Uterus (tissue), 3 donors: ENCODE measurements at regions not wholly inside any gene's neighbourhood (a gene's known extent, or its start where the extent isn't known, plus 50 kb on each side); places are given as distances from the start of the nearest gene placed in this dataset.

Source experiments
- DNase-seq, 2 donors: peaks; one replicate each; pipeline ENCODE4 v3.0.0-alpha.2; 2019 to 2020
- H3K27ac ChIP-seq, 2 donors: fragments of 200-600 bp; sonication (generic); 1 replicate in 1 of 2; 2 replicates in 1 of 2; pipeline ENCODE4 v1.5.1; 2016 to 2018
- H3K27me3 ChIP-seq, 2 donors: fragments of 200-600 bp; sonication (generic); one replicate each; pipeline ENCODE4 v1.5.1; 2018 to 2019; ENCODE audit warnings: control low read depth in 1 of 2
- H3K36me3 ChIP-seq, 2 donors: fragments of 200-600 bp; sonication (generic); one replicate each; pipeline ENCODE4 v1.5.1; 2019; ENCODE audit warnings: control low read depth in 1 of 2
- H3K4me1 ChIP-seq, 2 donors: fragments of 200-600 bp; sonication (generic); one replicate each; pipeline ENCODE4 v1.5.1; 2018 to 2019; ENCODE audit warnings: control low read depth in 1 of 2
- H3K4me3 ChIP-seq, 2 donors: fragments of 200-600 bp; sonication (generic); 1 replicate in 1 of 2; 2 replicates in 1 of 2; pipeline ENCODE4 v1.5.1; 2018 to 2019; ENCODE audit warnings: mild to moderate bottlenecking in 1 of 2
- H3K9me3 ChIP-seq, 2 donors: fragments of 200-600 bp; sonication (generic); one replicate each; pipeline ENCODE4 v1.5.1; 2019; ENCODE audit warnings: control low read depth in 1 of 2
- POLR2A ChIP-seq, 2 donors: fragments of 450-650 bp; IDR thresholded peaks; one replicate each; pipeline ENCODE4 v1.6.1; 2016; ENCODE audit warnings: antibody characterized with exemption in 2 of 2, mild to moderate bottlenecking in 1 of 2, moderate library complexity in 1 of 2
- intact Hi-C: fragments of 100-400 bp; cut with DNase I; formaldehyde crosslinking; loops from one replicate; pipeline ENCODE4 v1.15.1; 2023; ENCODE audit warnings: low total_unique reads
- TF ChIP-seq, protein P1 (sequence below), 4 experiments: fragments of 200-600 bp in 2 of 4; fragments of 450-650 bp in 2 of 4; sonication (generic) in 2 of 4; IDR thresholded peaks; one replicate each; pipeline ENCODE4 v1.5.1; 2016 to 2019; ENCODE audit warnings: antibody characterized with exemption in 4 of 4, mild to moderate bottlenecking in 2 of 4, moderate library complexity in 1 of 4
- donor health status: DM: yes; HTN: yes; CAD: no.

DNA sequence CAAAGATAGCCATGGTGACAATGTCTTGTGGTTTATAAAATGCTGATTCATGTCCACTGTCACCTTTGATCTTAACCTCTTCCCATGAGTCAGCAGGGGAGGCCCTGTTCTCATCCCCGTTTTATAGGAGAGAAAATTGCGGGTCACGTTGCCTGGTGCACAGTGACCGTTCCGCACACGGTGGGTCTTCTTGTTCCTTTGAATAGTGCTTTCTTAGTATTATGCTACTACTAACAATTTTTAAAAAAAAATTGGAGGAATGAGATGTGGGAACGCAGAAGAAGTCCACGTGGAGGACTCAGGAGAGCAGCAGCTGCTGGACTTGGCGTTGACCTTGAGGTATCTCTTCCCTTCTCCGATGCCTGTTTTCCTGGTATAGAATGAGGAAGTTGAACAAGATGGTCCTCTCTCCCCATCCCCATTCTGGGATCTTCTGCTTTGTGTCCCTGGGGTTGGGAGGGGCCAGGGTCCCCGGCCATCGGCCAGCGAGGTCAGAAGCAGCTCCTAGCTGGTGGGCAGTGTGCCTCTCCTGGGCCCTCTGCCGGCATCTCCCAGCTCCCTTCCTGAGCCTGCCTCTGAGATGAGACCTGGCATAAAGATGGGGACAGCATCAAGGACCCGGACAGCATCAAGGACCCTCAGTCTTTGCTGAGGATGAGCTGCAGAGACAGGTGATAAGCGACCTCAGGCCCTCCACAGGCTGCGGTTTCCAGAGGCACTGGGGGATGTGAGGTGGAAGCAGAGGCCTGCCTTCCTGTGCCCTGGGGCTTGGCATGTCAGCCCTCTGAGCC lies 143.9 kb downstream of the C9orf50 start:
- no peak for DNase-seq
- no peak overlapping the region for H3K4me3 ChIP-seq
- intact Hi-C loops: no loop called here
- H3K4me1 ChIP-seq: peaks cover 0 to 8% of the 10 kb centered on the region in 2 donors
- TF ChIP-seq, protein P1, sequence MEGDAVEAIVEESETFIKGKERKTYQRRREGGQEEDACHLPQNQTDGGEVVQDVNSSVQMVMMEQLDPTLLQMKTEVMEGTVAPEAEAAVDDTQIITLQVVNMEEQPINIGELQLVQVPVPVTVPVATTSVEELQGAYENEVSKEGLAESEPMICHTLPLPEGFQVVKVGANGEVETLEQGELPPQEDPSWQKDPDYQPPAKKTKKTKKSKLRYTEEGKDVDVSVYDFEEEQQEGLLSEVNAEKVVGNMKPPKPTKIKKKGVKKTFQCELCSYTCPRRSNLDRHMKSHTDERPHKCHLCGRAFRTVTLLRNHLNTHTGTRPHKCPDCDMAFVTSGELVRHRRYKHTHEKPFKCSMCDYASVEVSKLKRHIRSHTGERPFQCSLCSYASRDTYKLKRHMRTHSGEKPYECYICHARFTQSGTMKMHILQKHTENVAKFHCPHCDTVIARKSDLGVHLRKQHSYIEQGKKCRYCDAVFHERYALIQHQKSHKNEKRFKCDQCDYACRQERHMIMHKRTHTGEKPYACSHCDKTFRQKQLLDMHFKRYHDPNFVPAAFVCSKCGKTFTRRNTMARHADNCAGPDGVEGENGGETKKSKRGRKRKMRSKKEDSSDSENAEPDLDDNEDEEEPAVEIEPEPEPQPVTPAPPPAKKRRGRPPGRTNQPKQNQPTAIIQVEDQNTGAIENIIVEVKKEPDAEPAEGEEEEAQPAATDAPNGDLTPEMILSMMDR (IDR thresholded peaks at IDR 0.05): no peak
- H3K36me3 ChIP-seq: no peaks in the 10 kb centered on the region
- H3K27ac ChIP-seq: peak overlapping the region; percentile 22 to 41
- H3K9me3 ChIP-seq: peaks cover 0 to 3% of the 10 kb centered on the region in 2 donors
- H3K27me3 ChIP-seq: no peaks in the 10 kb centered on the region

DNA sequence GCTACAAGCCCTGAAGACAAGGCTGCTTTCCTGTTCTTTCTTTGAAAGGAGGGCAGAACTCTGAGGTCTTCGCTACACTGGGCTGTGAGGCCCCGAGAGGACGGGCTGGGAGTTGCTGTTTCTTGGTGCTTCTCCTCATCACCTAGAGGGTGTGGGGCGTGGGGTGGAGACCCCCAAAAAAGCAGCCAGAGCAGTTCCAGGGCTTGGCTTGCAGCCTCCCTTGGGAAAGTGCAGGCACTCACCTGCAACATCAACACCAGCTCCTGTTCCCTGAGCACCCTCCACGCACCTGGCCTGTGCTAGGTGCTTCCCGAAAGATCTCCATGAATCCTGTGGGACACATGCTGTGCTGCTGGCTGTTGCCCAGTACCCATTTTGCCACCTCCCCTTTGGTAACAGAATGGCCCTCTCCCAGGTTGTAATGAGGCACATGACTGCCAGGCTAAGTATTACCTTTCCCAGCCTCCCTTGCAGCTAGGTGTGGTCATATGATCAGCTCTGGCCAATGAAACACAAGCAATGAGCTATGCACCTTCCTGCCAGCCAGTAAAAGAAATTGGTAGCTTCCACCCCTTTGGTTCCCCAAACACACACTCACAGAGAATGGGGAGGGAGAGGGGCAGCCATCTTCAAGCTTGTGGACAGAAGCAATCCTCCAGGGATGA lies 146.0 kb downstream of the C9orf50 start:
- Histone ChIP-seq H3K36me3 (no peaks in the 10 kb centered on the region), H3K27me3 (no peaks in the 10 kb centered on the region), H3K9me3 (peaks cover 0 to 3% of the 10 kb centered on the region in 2 donors), H3K27ac (peak overlapping the region; percentile 24 to 51), H3K4me3 (no peak overlapping the region), H3K4me1 (peaks cover 0 to under 1% of the 10 kb centered on the region in 2 donors)
- no peak for TF ChIP-seq POLR2A (IDR thresholded peaks at IDR 0.05)
- TF ChIP-seq, protein P1 (IDR thresholded peaks at IDR 0.05): no peak
- intact Hi-C loops: no loop called here
- DNase-seq: no peak

DNA sequence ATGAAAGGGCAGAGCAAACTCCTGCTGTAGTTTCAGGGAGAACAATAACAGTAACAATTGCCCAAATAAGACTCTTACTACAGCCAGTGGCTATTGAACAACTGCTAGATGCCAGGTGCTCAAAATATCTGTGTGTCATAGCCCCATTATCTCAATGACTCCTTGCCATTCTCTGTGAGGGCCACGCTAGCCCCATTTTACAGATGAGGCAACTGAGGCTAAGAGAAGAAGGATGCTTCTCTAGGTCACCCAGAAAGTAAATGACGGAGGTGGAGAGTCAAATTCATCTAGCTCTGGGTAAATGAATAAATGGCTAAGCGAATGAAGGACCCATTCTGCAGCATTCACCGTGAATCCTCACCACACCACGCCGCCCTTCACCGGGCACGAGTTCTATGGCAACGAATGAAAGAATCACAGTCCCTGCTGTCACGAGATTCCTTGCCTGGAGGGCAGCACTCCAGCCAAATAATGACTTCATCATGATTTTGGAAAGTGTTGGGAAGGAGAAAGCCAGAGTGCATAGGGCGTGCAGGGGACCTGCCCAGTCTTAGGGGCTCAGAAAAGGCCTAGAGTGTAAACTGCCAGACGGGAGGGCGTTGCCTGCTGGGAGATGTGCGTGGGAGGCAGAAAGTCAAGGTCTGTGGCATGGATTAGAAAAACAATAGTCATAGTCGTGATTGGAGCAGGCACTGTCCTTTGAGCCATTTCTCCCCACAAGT lies 147.2 kb downstream of the C9orf50 start:
- H3K36me3 ChIP-seq: no peaks in the 10 kb centered on the region
- intact Hi-C loops: no loop called here
- H3K27ac ChIP-seq: peak overlapping the region; percentile 24 to 51
- peaks cover 0 to 3% of the 10 kb centered on the region in 2 donors for H3K9me3 ChIP-seq
- TF ChIP-seq POLR2A (IDR thresholded peaks at IDR 0.05): no peak
- TF ChIP-seq, protein P1 (IDR thresholded peaks at IDR 0.05): no peak
- no peaks in the 10 kb centered on the region for H3K27me3 ChIP-seq
- H3K4me3 ChIP-seq: no peak overlapping the region
- peak; percentile 60 to 66 for DNase-seq
- H3K4me1 ChIP-seq: no peaks in the 10 kb centered on the region

DNA sequence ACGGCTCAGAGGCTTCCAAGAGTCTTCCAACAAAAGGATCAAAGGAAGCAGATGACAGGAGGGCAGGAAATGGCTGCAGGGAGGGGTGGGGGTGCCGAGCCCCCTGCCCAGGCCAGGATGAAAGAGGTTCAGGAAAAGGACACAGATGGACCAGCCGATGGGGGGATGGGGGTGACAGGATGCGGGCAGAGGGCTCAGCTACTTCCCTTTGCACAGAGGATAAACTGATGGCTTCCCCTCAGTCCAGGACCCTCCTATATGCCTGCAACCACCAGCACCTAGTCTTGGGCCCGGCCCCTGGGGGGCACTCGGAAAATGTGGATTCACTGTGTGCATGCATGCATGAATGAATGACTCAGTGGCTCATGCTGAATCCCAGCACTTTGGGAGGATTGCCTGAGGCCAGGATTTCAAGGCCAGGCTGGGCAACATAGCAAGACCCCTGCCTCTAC lies 148.2 kb downstream of the C9orf50 start:
- Histone ChIP-seq H3K4me1 (no peaks in the 10 kb centered on the region), H3K27me3 (no peaks in the 10 kb centered on the region), H3K4me3 (no peak overlapping the region), H3K9me3 (peaks cover 0 to 3% of the 10 kb centered on the region in 2 donors), H3K36me3 (no peaks in the 10 kb centered on the region), H3K27ac (no peak overlapping the region)
- no peak for DNase-seq
- no peak for TF ChIP-seq POLR2A (IDR thresholded peaks at IDR 0.05)
- TF ChIP-seq, protein P1 (IDR thresholded peaks at IDR 0.05): no peak
- intact Hi-C loops: no loop called here
